Activated naive CD4-positive, alpha-beta T cell treated with anti-CD3 and anti-CD28 coated beads, Interleukin-2, amount 10 ng/mL, durations not matched to agents 7 days and 5 days (primary cell): ENCODE measurements at regions not wholly inside any gene's neighbourhood (a gene's known extent, or its start where the extent isn't known, plus 50 kb on each side); places are given as distances from the start of the nearest gene placed in this dataset.

ENCODE experiments used
- CTCF ChIA-PET: fragments of 350-600 bp; sonication (Branson Sonifier 250); formaldehyde crosslinking; loops from one replicate; lab custom pipeline; 2021; ENCODE audit warnings: antibody characterized with exemption; lab: Charles Lee
- DNase-seq: peaks from one replicate; pipeline ENCODE4 v3.0.0-alpha.2; 2020
- H3K27ac Mint-ChIP-seq: one replicate; pipeline ENCODE4 v1.8.0; 2021; ENCODE audit warnings: mild to moderate bottlenecking, moderate library complexity, mixed read lengths
- H3K27me3 Mint-ChIP-seq: one replicate; pipeline ENCODE4 v1.8.0; 2021; ENCODE audit warnings: mild to moderate bottlenecking, mixed read lengths
- H3K36me3 Mint-ChIP-seq: one replicate; pipeline ENCODE4 v1.8.0; 2021; ENCODE audit warnings: mixed read lengths
- H3K4me1 Mint-ChIP-seq: one replicate; pipeline ENCODE4 v1.8.0; 2021; ENCODE audit warnings: mixed read lengths
- H3K4me3 Mint-ChIP-seq: one replicate; pipeline ENCODE4 v1.8.0; 2021; ENCODE audit warnings: mild to moderate bottlenecking, moderate library complexity, mixed read lengths
- H3K9me3 Mint-ChIP-seq: one replicate; pipeline ENCODE4 v1.8.0; 2021; ENCODE audit warnings: mixed read lengths

GRCh38 chr5:178785999-178786398 is 55.5 kb upstream of the ZNF354A start:
- Mint-ChIP-seq H3K4me1 (no peaks in the 10 kb centered on the region), H3K27me3 (no peaks in the 10 kb centered on the region), H3K27ac (no peak overlapping the region), H3K4me3 (no peak overlapping the region), H3K36me3 (no peaks in the 10 kb centered on the region), H3K9me3 (peaks cover 2% of the 10 kb centered on the region)
- DNase-seq, result no peak
- CTCF ChIA-PET, result no interaction called here

- H3K4me3 Mint-ChIP-seq, result no peak overlapping the region
- DNase-seq, result no peak
- H3K27me3 Mint-ChIP-seq, result no peaks in the 10 kb centered on the region
- no peaks in the 10 kb centered on the region for H3K9me3 Mint-ChIP-seq
- H3K27ac Mint-ChIP-seq, result no peak overlapping the region
- H3K36me3 Mint-ChIP-seq, result no peaks in the 10 kb centered on the region
- H3K4me1 Mint-ChIP-seq, result no peaks in the 10 kb centered on the region
- CTCF ChIA-PET, result no interaction called here
These were observed 53.9 kb upstream of the ZNF354A start for GRCh38 chr5:178784391-178784790.

GRCh38 chr5:178781936-178782335 is 51.5 kb upstream of the ZNF354A start:
- Mint-ChIP-seq H3K4me1 (peaks cover 6% of the 10 kb centered on the region), H3K27me3 (no peaks in the 10 kb centered on the region), H3K27ac (no peak overlapping the region), H3K9me3 (no peaks in the 10 kb centered on the region), H3K4me3 (no peak overlapping the region), H3K36me3 (no peaks in the 10 kb centered on the region)
- DNase-seq, result no peak
- CTCF ChIA-PET, result no interaction called here

GRCh38 chr5:178780581-178781498 is 50.4 kb upstream of the ZNF354A start:
- DNase-seq, result no peak
- Mint-ChIP-seq H3K27ac (no peak overlapping the region), H3K4me3 (no peak overlapping the region), H3K9me3 (no peaks in the 10 kb centered on the region), H3K36me3 (no peaks in the 10 kb centered on the region), H3K4me1 (peaks cover 6% of the 10 kb centered on the region), H3K27me3 (no peaks in the 10 kb centered on the region)
- CTCF ChIA-PET, result no interaction called here
